Upper lobe of right lung (tissue), 1 donor: ENCODE measurements at regions not wholly inside any gene's neighbourhood (a gene's known extent, or its start where the extent isn't known, plus 50 kb on each side); places are given as distances from the start of the nearest gene placed in this dataset.
A peak's percentile ranks its signal among the peaks of the same experiment; 100 is the strongest.

Experiments used
- ATAC-seq: fragments of 200-7000 bp; cut with Tn5 transposase; one replicate; pipeline ENCODE4 v1.9.1; 2020; ENCODE audit warnings: mild to moderate bottlenecking, moderate library complexity
- DNase-seq: peaks from one replicate; pipeline ENCODE4 v3.0.0-alpha.2; 2020
- H3K27ac ChIP-seq: fragments of 200-600 bp; one replicate; pipeline ENCODE4 v1.8.0; 2022
- H3K27me3 ChIP-seq: fragments of 200-600 bp; one replicate; pipeline ENCODE4 v1.8.0; 2022; ENCODE audit warnings: mild to moderate bottlenecking
- H3K36me3 ChIP-seq: fragments of 200-600 bp; one replicate; pipeline ENCODE4 v1.8.0; 2022
- H3K4me1 ChIP-seq: fragments of 200-600 bp; one replicate; pipeline ENCODE4 v1.8.0; 2022
- H3K4me3 ChIP-seq: fragments of 200-600 bp; one replicate; pipeline ENCODE4 v1.8.0; 2022; ENCODE audit warnings: mild to moderate bottlenecking
- H3K9me3 ChIP-seq: fragments of 200-600 bp; one replicate; pipeline ENCODE4 v1.8.0; 2022
- intact Hi-C: fragments of 100-400 bp; cut with DNase I; formaldehyde crosslinking; loops from one replicate; pipeline ENCODE4 v1.11.0; 2022
- TF ChIP-seq, protein P1 (sequence below): fragments of 200-600 bp; IDR thresholded peaks from one replicate; pipeline ENCODE4 v1.8.0; 2022; ENCODE audit warnings: antibody characterized with exemption
- donor health status: DM: no; HTN: yes; CAD: no; lungs with severe emphysema.

DNA sequence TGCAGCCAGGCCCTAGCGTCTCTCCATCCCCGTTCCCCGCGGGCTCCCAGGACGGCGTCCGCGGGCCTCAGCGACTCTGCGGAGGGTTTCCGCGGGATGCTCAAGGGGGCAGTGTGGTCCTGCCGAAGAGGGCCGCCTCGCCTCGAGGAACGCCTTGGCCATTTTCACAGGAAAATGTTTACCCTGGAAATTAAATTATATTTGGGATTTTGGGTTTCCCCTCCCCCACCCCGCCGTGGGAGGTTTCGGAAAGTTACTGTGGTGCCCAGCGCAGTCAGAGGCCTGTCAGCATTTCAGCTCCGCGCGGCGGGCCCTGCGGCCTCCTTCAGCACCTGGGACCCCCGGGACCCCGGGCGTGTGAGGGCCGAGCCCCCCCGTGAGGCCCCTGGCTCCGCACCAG lies 94.5 kb downstream of the PCTP start:
- H3K4me3 ChIP-seq, result no peak overlapping the region
- TF ChIP-seq, protein P1, sequence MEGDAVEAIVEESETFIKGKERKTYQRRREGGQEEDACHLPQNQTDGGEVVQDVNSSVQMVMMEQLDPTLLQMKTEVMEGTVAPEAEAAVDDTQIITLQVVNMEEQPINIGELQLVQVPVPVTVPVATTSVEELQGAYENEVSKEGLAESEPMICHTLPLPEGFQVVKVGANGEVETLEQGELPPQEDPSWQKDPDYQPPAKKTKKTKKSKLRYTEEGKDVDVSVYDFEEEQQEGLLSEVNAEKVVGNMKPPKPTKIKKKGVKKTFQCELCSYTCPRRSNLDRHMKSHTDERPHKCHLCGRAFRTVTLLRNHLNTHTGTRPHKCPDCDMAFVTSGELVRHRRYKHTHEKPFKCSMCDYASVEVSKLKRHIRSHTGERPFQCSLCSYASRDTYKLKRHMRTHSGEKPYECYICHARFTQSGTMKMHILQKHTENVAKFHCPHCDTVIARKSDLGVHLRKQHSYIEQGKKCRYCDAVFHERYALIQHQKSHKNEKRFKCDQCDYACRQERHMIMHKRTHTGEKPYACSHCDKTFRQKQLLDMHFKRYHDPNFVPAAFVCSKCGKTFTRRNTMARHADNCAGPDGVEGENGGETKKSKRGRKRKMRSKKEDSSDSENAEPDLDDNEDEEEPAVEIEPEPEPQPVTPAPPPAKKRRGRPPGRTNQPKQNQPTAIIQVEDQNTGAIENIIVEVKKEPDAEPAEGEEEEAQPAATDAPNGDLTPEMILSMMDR, result peak; percentile 62
- no peaks in the 10 kb centered on the region for H3K9me3 ChIP-seq
- no peaks in the 10 kb centered on the region for H3K36me3 ChIP-seq
- H3K4me1 ChIP-seq, result no peaks in the 10 kb centered on the region
- intact Hi-C loops, result no loop called here
- DNase-seq (peak; percentile 74), ATAC-seq (peak; percentile 86)
- H3K27ac ChIP-seq, result no peak overlapping the region
- no peaks in the 10 kb centered on the region for H3K27me3 ChIP-seq

DNA sequence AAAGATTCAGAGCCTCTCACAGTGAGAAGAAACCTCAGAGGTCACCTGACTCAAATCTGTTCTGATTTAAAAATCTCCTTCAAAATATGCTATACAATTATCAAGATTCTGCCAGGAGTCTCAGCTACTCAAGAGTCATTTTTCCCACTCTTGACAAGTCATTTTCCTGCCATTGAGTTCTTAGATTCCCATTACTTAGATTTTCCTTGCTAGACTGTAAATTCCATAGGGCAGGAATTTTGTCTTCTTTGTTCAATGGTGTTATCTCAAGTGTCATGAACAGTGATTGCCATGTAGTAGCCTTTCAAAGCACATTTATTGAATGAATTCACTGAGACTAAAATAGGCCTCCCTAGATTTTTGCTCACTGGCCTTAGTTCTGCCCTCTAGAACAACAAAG lies 95.9 kb downstream of the PCTP start:
- no peak overlapping the region for H3K4me3 ChIP-seq
- DNase-seq (no peak), ATAC-seq (no peak)
- intact Hi-C loops, result no loop called here
- TF ChIP-seq, protein P1, result no peak
- H3K4me1 ChIP-seq, result no peaks in the 10 kb centered on the region
- no peaks in the 10 kb centered on the region for H3K9me3 ChIP-seq
- no peaks in the 10 kb centered on the region for H3K27me3 ChIP-seq
- H3K36me3 ChIP-seq, result no peaks in the 10 kb centered on the region
- H3K27ac ChIP-seq, result no peak overlapping the region

GRCh38 chr17:55852734-55853133 lies 101.9 kb downstream of the PCTP start:
- TF ChIP-seq, protein P1, result no peak
- Histone ChIP-seq H3K27ac (no peak overlapping the region), H3K36me3 (no peaks in the 10 kb centered on the region), H3K4me1 (no peaks in the 10 kb centered on the region), H3K9me3 (no peaks in the 10 kb centered on the region), H3K27me3 (no peaks in the 10 kb centered on the region), H3K4me3 (no peak overlapping the region)
- DNase-seq (no peak), ATAC-seq (no peak)
- intact Hi-C loops, result no loop called here

- DNase-seq, result no peak
- no peak overlapping the region for H3K4me3 ChIP-seq
- H3K27ac ChIP-seq, result no peak overlapping the region
- no peaks in the 10 kb centered on the region for H3K36me3 ChIP-seq
- TF ChIP-seq, protein P1, result no peak
- intact Hi-C loops, result no loop called here
- no peaks in the 10 kb centered on the region for H3K27me3 ChIP-seq
- no peaks in the 10 kb centered on the region for H3K9me3 ChIP-seq
- no peaks in the 10 kb centered on the region for H3K4me1 ChIP-seq
- no peak for ATAC-seq
Measured at GRCh38 chr17:55859301-55859795, 108.5 kb downstream of the PCTP start.

GRCh38 chr17:55865072-55865762 lies 114.4 kb downstream of the PCTP start:
- ATAC-seq, result no peak
- no peak overlapping the region for H3K4me3 ChIP-seq
- TF ChIP-seq, protein P1, result no peak
- no peaks in the 10 kb centered on the region for H3K4me1 ChIP-seq
- intact Hi-C loops, result no loop called here
- H3K9me3 ChIP-seq, result peaks cover 4% of the 10 kb centered on the region
- no peak for DNase-seq
- no peak overlapping the region for H3K27ac ChIP-seq
- H3K27me3 ChIP-seq, result no peaks in the 10 kb centered on the region
- H3K36me3 ChIP-seq, result no peaks in the 10 kb centered on the region
